OCI-LY7 (cell line): ENCODE measurements at regions not wholly inside any gene's neighbourhood (a gene's known extent, or its start where the extent isn't known, plus 50 kb on each side); places are given as distances from the start of the nearest gene placed in this dataset.

ENCODE experiments used
- BruUV-seq: library from RNA; stranded (reverse); fragments of 400-500 nt; replicated peaks from 2 replicates; lab custom pipeline; 2021; lab: Mats Ljungman, UMichigan
- CTCF ChIA-PET: fragments of 300-600 bp; sonication (Branson Sonifier 250); formaldehyde crosslinking; loops from one replicate; lab custom pipeline; 2022; ENCODE audit warnings: antibody characterized with exemption; ENCODE audit not compliant: unreplicated experiment; lab: Charles Lee
- POLR2A ChIA-PET: fragments of 300-600 bp; sonication (Branson Sonifier 250); formaldehyde crosslinking; loops from one replicate; lab custom pipeline; 2022; ENCODE audit warnings: antibody characterized with exemption; lab: Charles Lee
- DNase-seq: peaks from one replicate; pipeline ENCODE4 v3.0.0-alpha.2; 2015; ENCODE audit warnings: low spot score
- H2AFZ ChIP-seq: fragments of 200-600 bp; sonication (generic), shearing (Covaris generic); 2 replicates; pipeline ENCODE4 v1.6.1; 2014; ENCODE audit warnings: mild to moderate bottlenecking, antibody characterized with exemption, low read length, moderate library complexity
- H3K27ac ChIP-seq: fragments of 200-600 bp; sonication (generic); 2 replicates; pipeline ENCODE4 v1.5.1; 2014; ENCODE audit warnings: mixed run types, low read depth, mild to moderate bottlenecking, moderate library complexity, low read length, inconsistent platforms; ENCODE audit not compliant: poor library complexity, severe bottlenecking
- H3K36me3 ChIP-seq: fragments of 200-600 bp; sonication (generic); 2 replicates; pipeline ENCODE4 v1.6.1; 2014; ENCODE audit warnings: mild to moderate bottlenecking, antibody characterized with exemption, low read length, moderate library complexity, mixed read lengths; ENCODE audit not compliant: insufficient read depth
- H3K4me1 ChIP-seq: fragments of 200-600 bp; sonication (generic); 2 replicates; pipeline ENCODE4 v1.5.1; 2014; ENCODE audit warnings: mild to moderate bottlenecking, low read length; ENCODE audit not compliant: insufficient read depth, poor library complexity, severe bottlenecking
- H3K4me2 ChIP-seq: fragments of 200-600 bp; sonication (generic); 2 replicates; pipeline ENCODE4 v1.6.1; 2014; ENCODE audit warnings: mild to moderate bottlenecking, low read length
- H3K4me3 ChIP-seq: fragments of 200-600 bp; sonication (generic); 2 replicates; pipeline ENCODE4 v1.5.1; 2014; ENCODE audit warnings: mild to moderate bottlenecking, low read depth, low read length; ENCODE audit not compliant: poor library complexity, severe bottlenecking
- H3K79me2 ChIP-seq: fragments of 200-600 bp; sonication (generic); 2 replicates; pipeline ENCODE4 v1.6.1; 2016; ENCODE audit warnings: low read depth, mild to moderate bottlenecking, low read length, moderate library complexity, mixed read lengths; ENCODE audit not compliant: insufficient read depth
- H3K9me2 ChIP-seq: fragments of 200-600 bp; sonication (generic); 2 replicates; pipeline ENCODE4 v1.6.1; 2016; ENCODE audit warnings: mild to moderate bottlenecking, low read length, mixed read lengths; ENCODE audit not compliant: insufficient read depth
- H3K9me3 ChIP-seq: fragments of 200-600 bp; sonication (generic); 2 replicates; pipeline ENCODE4 v1.6.1; 2014; ENCODE audit warnings: mild to moderate bottlenecking, mixed run types, low read length, mixed read lengths
- H4K20me1 ChIP-seq: fragments of 200-600 bp; sonication (generic); 2 replicates; pipeline ENCODE4 v1.6.1; 2014; ENCODE audit warnings: mild to moderate bottlenecking, antibody characterized with exemption, low read length, moderate library complexity, mixed read lengths; ENCODE audit not compliant: insufficient read depth
- CTCF ChIP-seq: fragments of 200-600 bp; sonication (generic); conservative IDR thresholded peaks from 2 replicates; pipeline ENCODE4 v1.5.1; 2014; ENCODE audit warnings: mild to moderate bottlenecking, antibody characterized with exemption, low read length, moderate library complexity, mixed read lengths
- EZH2phosphoT487 ChIP-seq: fragments of 200-600 bp; sonication (generic); IDR thresholded peaks from 2 replicates; pipeline ENCODE4 v1.6.1; 2018; ENCODE audit warnings: low read depth, borderline replicate concordance, mild to moderate bottlenecking, mixed run types, antibody characterized with exemption, low read length, moderate library complexity, mixed read lengths
- intact Hi-C: fragments of 100-400 bp; cut with micrococcal nuclease; formaldehyde crosslinking; loops from one replicate; pipeline ENCODE4 v1.10.0; 2022; ENCODE audit not compliant: unreplicated experiment

DNA sequence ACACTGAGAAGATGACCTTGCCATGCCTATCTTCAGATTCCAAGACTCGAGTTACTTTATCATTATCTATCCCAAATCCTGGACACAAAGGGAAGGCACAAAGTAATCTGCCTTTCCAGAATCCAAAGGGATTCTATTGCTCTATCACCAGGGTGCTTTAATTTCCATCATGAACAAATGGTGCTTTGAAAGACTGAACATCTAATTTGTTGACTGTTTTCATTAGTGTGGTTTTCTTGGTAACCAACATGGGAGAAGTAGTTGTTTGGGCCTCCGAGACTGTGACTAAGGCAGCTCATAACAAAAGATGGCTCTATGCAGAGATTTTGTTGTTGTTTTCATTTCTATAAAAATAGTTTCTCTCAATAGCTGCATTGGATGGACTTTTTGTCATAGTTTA is 441.0 kb upstream of the SOX9 start:
- DNase-seq: no peak
- Histone ChIP-seq H3K27ac (no peak overlapping the region), H3K4me1 (no peaks in the 10 kb centered on the region), H3K4me3 (no peak overlapping the region), H3K9me3 (no peaks in the 10 kb centered on the region), H3K36me3 (no peaks in the 10 kb centered on the region), H3K9me2 (no peaks in the 10 kb centered on the region), H3K79me2 (no peaks in the 10 kb centered on the region), H4K20me1 (no peaks in the 10 kb centered on the region), H3K4me2 (no peak overlapping the region), H2AFZ (no peak overlapping the region)
- CTCF ChIA-PET: no interaction called here
- BruUV-seq: no TSS peak
- TF ChIP-seq CTCF (no peak), EZH2phosphoT487 (no peak)
- POLR2A ChIA-PET: no interaction called here
- intact Hi-C loops: no loop called here

- H3K9me3 ChIP-seq: no peaks in the 10 kb centered on the region
- no peaks in the 10 kb centered on the region for H3K36me3 ChIP-seq
- H4K20me1 ChIP-seq: no peaks in the 10 kb centered on the region
- no peak overlapping the region for H3K27ac ChIP-seq
- ChIA-PET CTCF (no interaction called here), POLR2A (no interaction called here)
- H2AFZ ChIP-seq: no peak overlapping the region
- no peaks in the 10 kb centered on the region for H3K4me1 ChIP-seq
- no peak overlapping the region for H3K4me3 ChIP-seq
- BruUV-seq: no TSS peak
- H3K79me2 ChIP-seq: no peaks in the 10 kb centered on the region
- H3K9me2 ChIP-seq: no peaks in the 10 kb centered on the region
- TF ChIP-seq CTCF: no peak
- no peak for TF ChIP-seq EZH2phosphoT487
- H3K4me2 ChIP-seq: no peak overlapping the region
- DNase-seq: no peak
- intact Hi-C loops: no loop called here
These were observed 439.2 kb upstream of the SOX9 start for GRCh38 chr17:71681427-71682173.

GRCh38 chr17:71682174-71682494 is 438.7 kb upstream of the SOX9 start:
- intact Hi-C loops: no loop called here

More at GRCh38 chr17:71682174-71682494, 438.7 kb upstream of the SOX9 start:
- Histone ChIP-seq H3K9me2 (no peaks in the 10 kb centered on the region), H3K4me3 (no peak overlapping the region), H4K20me1 (no peaks in the 10 kb centered on the region), H3K79me2 (no peaks in the 10 kb centered on the region), H3K4me2 (no peak overlapping the region), H3K27ac (no peak overlapping the region), H3K36me3 (no peaks in the 10 kb centered on the region), H3K4me1 (no peaks in the 10 kb centered on the region), H2AFZ (no peak overlapping the region), H3K9me3 (no peaks in the 10 kb centered on the region)
- BruUV-seq: no TSS peak
- no peak for DNase-seq
- TF ChIP-seq EZH2phosphoT487 (no peak), CTCF (no peak)
- ChIA-PET CTCF (no interaction called here), POLR2A (no interaction called here)
